PC-9 (cell line): ENCODE measurements at regions not wholly inside any gene's neighbourhood (a gene's known extent, or its start where the extent isn't known, plus 50 kb on each side); places are given as distances from the start of the nearest gene placed in this dataset.

ENCODE experiments used
- BruUV-seq: library from RNA; stranded (reverse); fragments of 400-500 nt; replicated peaks from 2 replicates; lab custom pipeline; 2021; lab: Mats Ljungman, UMichigan
- CTCF ChIA-PET: fragments of 300-600 bp; sonication (Branson Sonifier 250); formaldehyde crosslinking; loops from one replicate; lab custom pipeline; 2022; ENCODE audit warnings: antibody characterized with exemption; lab: Charles Lee
- POLR2A ChIA-PET: fragments of 300-600 bp; sonication (Branson Sonifier 250); formaldehyde crosslinking; loops from one replicate; lab custom pipeline; 2022; ENCODE audit warnings: antibody characterized with exemption; ENCODE audit not compliant: unreplicated experiment; lab: Charles Lee
- DNase-seq, 2 experiments: peaks; one replicate each; pipeline versions ENCODE4 v3.0.0 to v3.0.0-alpha.2; 2015 to 2022; ENCODE audit warnings: mixed read lengths in 1 of 2
- H2AFZ ChIP-seq: fragments of 200-600 bp; sonication (generic); 2 replicates; pipeline ENCODE4 v1.8.1; 2017; ENCODE audit warnings: antibody characterized with exemption
- H3F3A ChIP-seq: fragments of 200-600 bp; sonication (generic); 2 replicates; pipeline ENCODE4 v1.8.1; 2017; ENCODE audit warnings: antibody characterized with exemption, mild to moderate bottlenecking, low read depth; ENCODE audit not compliant: insufficient read depth
- H3K27ac ChIP-seq: fragments of 200-600 bp; sonication (generic); 2 replicates; pipeline ENCODE4 v1.6.1; 2016; ENCODE audit warnings: mixed run types
- H3K27me3 ChIP-seq: fragments of 200-600 bp; sonication (generic); 2 replicates; pipeline ENCODE4 v1.6.1; 2016; ENCODE audit warnings: low read depth, mixed run types; ENCODE audit not compliant: insufficient read depth
- H3K36me3 ChIP-seq: fragments of 200-600 bp; sonication (generic); 2 replicates; pipeline ENCODE4 v1.6.1; 2016; ENCODE audit warnings: low read depth, mixed run types
- H3K4me1 ChIP-seq: fragments of 200-600 bp; sonication (generic); replicated peaks from 2 replicates; pipeline ENCODE4 v1.6.1; 2016; ENCODE audit warnings: mixed run types; ENCODE audit not compliant: insufficient read depth
- H3K4me2 ChIP-seq: fragments of 200-600 bp; sonication (generic); 2 replicates; pipeline ENCODE4 v1.6.1; 2017; ENCODE audit warnings: mixed run types
- H3K4me3 ChIP-seq: fragments of 200-600 bp; sonication (generic); 2 replicates; pipeline ENCODE4 v1.6.1; 2016; ENCODE audit warnings: mixed run types
- H3K79me2 ChIP-seq: fragments of 200-600 bp; sonication (generic); 2 replicates; pipeline ENCODE4 v1.6.1; 2017; ENCODE audit warnings: low read depth, mixed run types
- H3K9me2 ChIP-seq: fragments of 200-600 bp; sonication (generic); 2 replicates; pipeline ENCODE4 v1.8.1; 2017; ENCODE audit warnings: mild to moderate bottlenecking; ENCODE audit not compliant: insufficient read depth
- H3K9me3 ChIP-seq: fragments of 200-600 bp; sonication (generic); 2 replicates; pipeline ENCODE4 v1.8.1; 2016; ENCODE audit warnings: low read depth; ENCODE audit not compliant: insufficient read depth
- H4K20me1 ChIP-seq: fragments of 200-600 bp; sonication (generic); 2 replicates; pipeline ENCODE4 v1.8.1; 2017; ENCODE audit not compliant: insufficient read depth
- EZH2 ChIP-seq: fragments of 200-600 bp; sonication (generic); IDR thresholded peaks from 2 replicates; pipeline ENCODE4 v1.8.0; 2017; ENCODE audit warnings: antibody characterized with exemption, low read depth
- intact Hi-C: fragments of 100-400 bp; cut with micrococcal nuclease; formaldehyde crosslinking; loops from one replicate; pipeline ENCODE4 v1.10.0; 2022; ENCODE audit not compliant: unreplicated experiment
- TF ChIP-seq, protein P1 (sequence below): fragments of 200-600 bp; sonication (generic); conservative IDR thresholded peaks from 2 replicates; pipeline ENCODE4 v1.6.1; 2017; ENCODE audit warnings: mixed run types, antibody characterized with exemption, mild to moderate bottlenecking, moderate library complexity

DNA sequence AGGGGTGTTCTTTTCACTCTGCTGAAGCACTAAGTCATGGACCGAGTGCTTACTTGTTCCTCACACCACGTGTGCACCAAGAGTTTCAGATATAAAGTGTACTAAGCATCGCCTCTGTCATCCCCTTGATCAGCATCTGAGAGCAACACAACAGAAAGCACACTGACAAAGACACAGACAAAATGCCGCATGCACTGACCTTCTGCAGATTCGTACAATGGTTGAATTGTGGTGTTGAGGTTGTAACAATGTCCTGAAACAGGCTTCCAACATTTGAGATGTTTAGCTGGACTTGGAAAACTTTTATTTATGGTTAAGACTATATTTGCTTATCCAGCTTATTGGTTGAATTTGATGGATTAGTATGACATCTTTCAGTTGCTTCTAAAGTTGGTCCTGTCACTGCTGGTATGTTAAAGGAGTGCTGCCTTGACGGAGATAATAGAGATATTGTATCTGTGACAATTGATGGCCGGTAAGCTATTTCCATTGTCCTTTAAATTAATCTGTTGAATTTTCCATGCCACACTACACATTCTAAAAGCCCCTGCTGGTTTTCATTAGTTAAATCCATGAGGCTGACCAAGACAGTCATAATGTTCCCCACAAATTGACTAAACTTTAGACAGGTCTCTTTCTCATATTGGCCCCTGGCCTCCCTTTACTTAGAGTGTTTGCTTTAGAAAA is 99.9 kb downstream of the CBLN2 start:
- Histone ChIP-seq H4K20me1 (no peaks in the 10 kb centered on the region), H3K4me1 (no peaks in the 10 kb centered on the region), H3K9me3 (no peaks in the 10 kb centered on the region), H3K9me2 (no peaks in the 10 kb centered on the region), H3K4me2 (no peak overlapping the region), H3K79me2 (no peaks in the 10 kb centered on the region), H3K27me3 (no peaks in the 10 kb centered on the region), H2AFZ (no peak overlapping the region), H3F3A (no peaks in the 10 kb centered on the region), H3K27ac (no peak overlapping the region), H3K4me3 (no peak overlapping the region), H3K36me3 (no peaks in the 10 kb centered on the region)
- POLR2A ChIA-PET: no interaction called here
- BruUV-seq: no TSS peak
- DNase-seq: no peak
- TF ChIP-seq, protein P1, sequence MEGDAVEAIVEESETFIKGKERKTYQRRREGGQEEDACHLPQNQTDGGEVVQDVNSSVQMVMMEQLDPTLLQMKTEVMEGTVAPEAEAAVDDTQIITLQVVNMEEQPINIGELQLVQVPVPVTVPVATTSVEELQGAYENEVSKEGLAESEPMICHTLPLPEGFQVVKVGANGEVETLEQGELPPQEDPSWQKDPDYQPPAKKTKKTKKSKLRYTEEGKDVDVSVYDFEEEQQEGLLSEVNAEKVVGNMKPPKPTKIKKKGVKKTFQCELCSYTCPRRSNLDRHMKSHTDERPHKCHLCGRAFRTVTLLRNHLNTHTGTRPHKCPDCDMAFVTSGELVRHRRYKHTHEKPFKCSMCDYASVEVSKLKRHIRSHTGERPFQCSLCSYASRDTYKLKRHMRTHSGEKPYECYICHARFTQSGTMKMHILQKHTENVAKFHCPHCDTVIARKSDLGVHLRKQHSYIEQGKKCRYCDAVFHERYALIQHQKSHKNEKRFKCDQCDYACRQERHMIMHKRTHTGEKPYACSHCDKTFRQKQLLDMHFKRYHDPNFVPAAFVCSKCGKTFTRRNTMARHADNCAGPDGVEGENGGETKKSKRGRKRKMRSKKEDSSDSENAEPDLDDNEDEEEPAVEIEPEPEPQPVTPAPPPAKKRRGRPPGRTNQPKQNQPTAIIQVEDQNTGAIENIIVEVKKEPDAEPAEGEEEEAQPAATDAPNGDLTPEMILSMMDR: no peak
- no peak for TF ChIP-seq EZH2
- intact Hi-C loops: no loop called here
- CTCF ChIA-PET: no interaction called here

DNA sequence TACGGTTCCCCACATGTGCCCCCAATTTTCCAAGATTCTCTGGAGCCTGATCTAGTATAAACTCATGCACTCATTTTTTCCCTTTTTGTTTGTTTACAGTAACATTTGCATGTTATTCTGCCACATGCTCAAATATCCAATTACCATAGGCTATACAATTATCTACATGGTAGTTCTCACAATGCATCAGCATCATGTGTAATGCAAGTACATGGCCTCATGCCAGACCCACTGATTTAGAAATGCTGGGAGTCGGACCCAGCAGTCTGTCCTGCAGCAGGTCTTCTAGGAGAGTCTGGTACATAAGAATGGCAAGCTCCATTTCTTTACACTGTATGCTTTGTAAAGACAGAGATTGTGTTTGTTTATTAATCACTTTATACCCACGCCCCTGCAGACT is 107.7 kb downstream of the CBLN2 start:
- Histone ChIP-seq H3K4me2 (no peak overlapping the region), H3K9me3 (no peaks in the 10 kb centered on the region; the same call in 1 of the 2 replicates), H3K4me3 (no peak overlapping the region), H3K79me2 (no peaks in the 10 kb centered on the region), H3K36me3 (no peaks in the 10 kb centered on the region), H3K9me2 (0 out of 2 replicates have a peak, but pooled peaks cover 4% of the 10 kb centered on the region), H4K20me1 (no peaks in the 10 kb centered on the region), H3K4me1 (no peaks in the 10 kb centered on the region), H2AFZ (no peak overlapping the region), H3K27ac (no peak overlapping the region), H3K27me3 (no peaks in the 10 kb centered on the region), H3F3A (no peaks in the 10 kb centered on the region)
- ChIA-PET CTCF (no interaction called here), POLR2A (no interaction called here)
- intact Hi-C loops: no loop called here
- no peak for DNase-seq
- BruUV-seq: no TSS peak
- TF ChIP-seq, protein P1: no peak
- TF ChIP-seq EZH2: no peak

DNA sequence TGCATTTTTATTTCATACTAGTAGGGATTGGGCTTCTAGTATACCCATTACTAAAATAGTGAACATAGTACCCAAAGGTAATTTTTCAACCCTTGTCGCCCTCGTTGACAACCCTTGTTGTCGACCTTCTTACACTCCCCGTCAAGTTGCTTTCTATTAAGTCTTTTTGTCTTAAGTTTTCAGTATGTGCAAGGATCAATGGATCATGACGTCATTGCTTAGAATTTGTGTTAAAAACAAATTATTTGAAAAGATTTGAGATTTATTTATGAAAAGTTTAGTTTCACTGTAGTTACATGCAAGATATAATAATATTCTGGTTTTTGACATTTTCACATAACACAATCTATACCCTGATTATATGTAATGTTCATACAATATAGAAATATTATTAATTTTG is 110.4 kb downstream of the CBLN2 start:
- CTCF ChIA-PET: no interaction called here
- no peaks in the 10 kb centered on the region for H3K79me2 ChIP-seq
- no peak overlapping the region for H3K4me2 ChIP-seq
- H2AFZ ChIP-seq: no peak overlapping the region; the same call in 1 of the 2 replicates
- no peaks in the 10 kb centered on the region; the same call in 1 of the 2 replicates for H3K9me3 ChIP-seq
- no peaks in the 10 kb centered on the region for H3K36me3 ChIP-seq
- intact Hi-C loops: no loop called here
- no peaks in the 10 kb centered on the region for H3K27me3 ChIP-seq
- TF ChIP-seq, protein P1: no peak
- TF ChIP-seq EZH2: no peak
- no peak overlapping the region for H3K27ac ChIP-seq
- DNase-seq: no peak
- H3F3A ChIP-seq: no peaks in the 10 kb centered on the region
- no peaks in the 10 kb centered on the region for H4K20me1 ChIP-seq
- POLR2A ChIA-PET: no interaction called here
- no peaks in the 10 kb centered on the region for H3K4me1 ChIP-seq
- 0 out of 2 replicates have a peak, but pooled peaks cover 4% of the 10 kb centered on the region for H3K9me2 ChIP-seq
- BruUV-seq: no TSS peak
- H3K4me3 ChIP-seq: no peak overlapping the region
